Activated T-cell treated with anti-CD3 and anti-CD28 coated beads, Interleukin-2, amount 50 U/mL, for 24 hours (primary cell): ENCODE measurements at regions not wholly inside any gene's neighbourhood (a gene's known extent, or its start where the extent isn't known, plus 50 kb on each side); places are given as distances from the start of the nearest gene placed in this dataset.
"Not testable (repeated sequence)": the region's sequence is repeated elsewhere in the genome, so short reads cannot be mapped to it uniquely, and the experiment has no call there.

Experiments
- DNase-seq: peaks from one replicate; pipeline ENCODE4 v3.0.0-alpha.2; 2020
- H3K27ac Mint-ChIP-seq: 2 replicates; pipeline ENCODE4 v1.8.0; 2020; ENCODE audit warnings: mild to moderate bottlenecking, mixed read lengths
- H3K27me3 Mint-ChIP-seq: 2 replicates; pipeline ENCODE4 v1.8.0; 2020; ENCODE audit warnings: mixed read lengths
- H3K36me3 Mint-ChIP-seq: 2 replicates; pipeline ENCODE4 v1.8.0; 2020; ENCODE audit warnings: low read depth, mixed read lengths
- H3K4me1 Mint-ChIP-seq: 2 replicates; pipeline ENCODE4 v1.8.0; 2020; ENCODE audit warnings: low read depth, mixed read lengths
- H3K4me3 Mint-ChIP-seq: 2 replicates; pipeline ENCODE4 v1.8.0; 2020; ENCODE audit warnings: mild to moderate bottlenecking, moderate library complexity, mixed read lengths
- H3K9me3 Mint-ChIP-seq: 2 replicates; pipeline ENCODE4 v1.8.0; 2020; ENCODE audit warnings: mixed read lengths

- H3K36me3 Mint-ChIP-seq: no peaks in the 10 kb centered on the region
- H3K4me1 Mint-ChIP-seq: no peaks in the 10 kb centered on the region
- H3K27ac Mint-ChIP-seq: no peak overlapping the region
- no peak for DNase-seq
- peaks cover 8% of the 10 kb centered on the region for H3K27me3 Mint-ChIP-seq
- H3K4me3 Mint-ChIP-seq: no peak overlapping the region
- H3K9me3 Mint-ChIP-seq: peaks cover 9% of the 10 kb centered on the region
These were observed 169.6 kb downstream of the EDEM1 start for GRCh38 chr3:5357089-5357488.

- H3K27ac Mint-ChIP-seq: no peak overlapping the region
- no peak for DNase-seq
- H3K4me1 Mint-ChIP-seq: no peaks in the 10 kb centered on the region
- peaks cover 9% of the 10 kb centered on the region for H3K9me3 Mint-ChIP-seq
- no peaks in the 10 kb centered on the region for H3K36me3 Mint-ChIP-seq
- H3K4me3 Mint-ChIP-seq: no peak overlapping the region
- H3K27me3 Mint-ChIP-seq: peaks cover 3% of the 10 kb centered on the region
These were observed 171.4 kb downstream of the EDEM1 start for GRCh38 chr3:5358911-5359310.

- Mint-ChIP-seq H3K36me3 (no peaks in the 10 kb centered on the region), H3K9me3 (peaks cover 9% of the 10 kb centered on the region), H3K27me3 (no peaks in the 10 kb centered on the region), H3K4me3 (no peak overlapping the region), H3K4me1 (no peaks in the 10 kb centered on the region), H3K27ac (no peak overlapping the region)
- DNase-seq: no peak
These were observed 172.9 kb downstream of the EDEM1 start for GRCh38 chr3:5360453-5360852.

GRCh38 chr3:5366746-5367145 is 179.2 kb downstream of the EDEM1 start:
- Mint-ChIP-seq H3K4me3 (no peak overlapping the region), H3K4me1 (no peaks in the 10 kb centered on the region), H3K36me3 (no peaks in the 10 kb centered on the region), H3K27me3 (no peaks in the 10 kb centered on the region), H3K27ac (no peak overlapping the region), H3K9me3 (peaks cover 6% of the 10 kb centered on the region)
- no peak for DNase-seq

GRCh38 chr3:5371555-5371954 is 184.0 kb downstream of the EDEM1 start:
- not testable (repeated sequence) for H3K9me3 Mint-ChIP-seq, H3K27me3 Mint-ChIP-seq, H3K4me1 Mint-ChIP-seq, H3K27ac Mint-ChIP-seq, H3K36me3 Mint-ChIP-seq, DNase-seq, H3K4me3 Mint-ChIP-seq

GRCh38 chr3:5376761-5377160 is 189.3 kb downstream of the EDEM1 start:
- H3K36me3 Mint-ChIP-seq: no peaks in the 10 kb centered on the region
- H3K9me3 Mint-ChIP-seq: peaks cover 10% of the 10 kb centered on the region
- H3K4me3 Mint-ChIP-seq: no peak overlapping the region
- no peak for DNase-seq
- peaks cover 5% of the 10 kb centered on the region for H3K27me3 Mint-ChIP-seq
- no peaks in the 10 kb centered on the region for H3K4me1 Mint-ChIP-seq
- no peak overlapping the region for H3K27ac Mint-ChIP-seq

GRCh38 chr3:5379266-5379665 is 191.8 kb downstream of the EDEM1 start:
- H3K9me3 Mint-ChIP-seq, H3K27me3 Mint-ChIP-seq, H3K36me3 Mint-ChIP-seq: not testable (repeated sequence)

GRCh38 chr3:5383486-5384263 is 196.2 kb downstream of the EDEM1 start:
- H3K36me3 Mint-ChIP-seq, H3K27ac Mint-ChIP-seq, H3K4me3 Mint-ChIP-seq, DNase-seq, H3K4me1 Mint-ChIP-seq, H3K9me3 Mint-ChIP-seq, H3K27me3 Mint-ChIP-seq: not testable (repeated sequence)

More at GRCh38 chr3:5379266-5379665, 191.8 kb downstream of the EDEM1 start:
- not testable (repeated sequence) for H3K4me1 Mint-ChIP-seq, H3K27ac Mint-ChIP-seq, DNase-seq, H3K4me3 Mint-ChIP-seq

GRCh38 chr3:5384557-5385236 is 197.2 kb downstream of the EDEM1 start:
- Mint-ChIP-seq H3K36me3 (no peaks in the 10 kb centered on the region), H3K27ac (no peak overlapping the region), H3K4me3 (no peak overlapping the region), H3K4me1 (no peaks in the 10 kb centered on the region), H3K27me3 (peaks cover 3% of the 10 kb centered on the region), H3K9me3 (peaks cover 10% of the 10 kb centered on the region)
- DNase-seq: no peak

- H3K27me3 Mint-ChIP-seq: peaks cover 5% of the 10 kb centered on the region
- no peak overlapping the region for H3K27ac Mint-ChIP-seq
- H3K9me3 Mint-ChIP-seq: no peaks in the 10 kb centered on the region
- H3K4me3 Mint-ChIP-seq: no peak overlapping the region
- H3K4me1 Mint-ChIP-seq: no peaks in the 10 kb centered on the region
- H3K36me3 Mint-ChIP-seq: no peaks in the 10 kb centered on the region
- no peak for DNase-seq
These were observed 200.6 kb downstream of the EDEM1 start for GRCh38 chr3:5388091-5388490.

GRCh38 chr3:5389057-5389456 is 201.6 kb downstream of the EDEM1 start:
- DNase-seq: no peak
- H3K4me1 Mint-ChIP-seq: no peaks in the 10 kb centered on the region
- H3K27ac Mint-ChIP-seq: no peak overlapping the region
- H3K27me3 Mint-ChIP-seq: peaks cover 5% of the 10 kb centered on the region
- H3K4me3 Mint-ChIP-seq: no peak overlapping the region
- no peaks in the 10 kb centered on the region for H3K36me3 Mint-ChIP-seq
- no peaks in the 10 kb centered on the region for H3K9me3 Mint-ChIP-seq

- Mint-ChIP-seq H3K4me1 (no peaks in the 10 kb centered on the region), H3K36me3 (no peaks in the 10 kb centered on the region), H3K27ac (no peak overlapping the region), H3K27me3 (peaks cover 2% of the 10 kb centered on the region), H3K4me3 (no peak overlapping the region), H3K9me3 (no peaks in the 10 kb centered on the region)
- no peak for DNase-seq
These were observed 202.7 kb downstream of the EDEM1 start for GRCh38 chr3:5390221-5390620.

- H3K36me3 Mint-ChIP-seq: no peaks in the 10 kb centered on the region
- H3K4me1 Mint-ChIP-seq: no peaks in the 10 kb centered on the region
- H3K27me3 Mint-ChIP-seq: peaks cover 2% of the 10 kb centered on the region
- H3K27ac Mint-ChIP-seq: no peak overlapping the region
- no peaks in the 10 kb centered on the region for H3K9me3 Mint-ChIP-seq
- no peak overlapping the region for H3K4me3 Mint-ChIP-seq
- no peak for DNase-seq
These were observed 203.6 kb downstream of the EDEM1 start for GRCh38 chr3:5390936-5391625.

GRCh38 chr3:5401002-5401401 is 213.5 kb downstream of the EDEM1 start:
- H3K36me3 Mint-ChIP-seq: no peaks in the 10 kb centered on the region

GRCh38 chr3:5404718-5405117 is 217.2 kb downstream of the EDEM1 start:
- Mint-ChIP-seq H3K4me3 (no peak overlapping the region), H3K27ac (no peak overlapping the region), H3K9me3 (no peaks in the 10 kb centered on the region), H3K36me3 (no peaks in the 10 kb centered on the region), H3K27me3 (peaks cover 16% of the 10 kb centered on the region), H3K4me1 (no peaks in the 10 kb centered on the region)
- DNase-seq: no peak

More at GRCh38 chr3:5401002-5401401, 213.5 kb downstream of the EDEM1 start:
- no peak overlapping the region for H3K4me3 Mint-ChIP-seq
- H3K27me3 Mint-ChIP-seq: peaks cover 29% of the 10 kb centered on the region
- DNase-seq: no peak
- H3K9me3 Mint-ChIP-seq: no peaks in the 10 kb centered on the region
- no peak overlapping the region for H3K27ac Mint-ChIP-seq
- H3K4me1 Mint-ChIP-seq: no peaks in the 10 kb centered on the region
